DOHH2 (cell line): ENCODE measurements at regions not wholly inside any gene's neighbourhood (a gene's known extent, or its start where the extent isn't known, plus 50 kb on each side); places are given as distances from the start of the nearest gene placed in this dataset.

ENCODE experiments used
- H3F3A ChIP-seq: fragments of 200-600 bp; sonication (generic), shearing (Covaris generic); 2 replicates; pipeline ENCODE4 v1.6.0; 2016; ENCODE audit warnings: antibody characterized with exemption, mild to moderate bottlenecking; ENCODE audit not compliant: control insufficient read depth, insufficient read depth
- H3K27ac ChIP-seq: fragments of 200-600 bp; sonication (generic); 2 replicates; pipeline ENCODE4 v1.5.1; 2014; ENCODE audit warnings: low read depth, mild to moderate bottlenecking, low read length, moderate library complexity
- H3K27me3 ChIP-seq: fragments of 200-600 bp; sonication (generic); 2 replicates; pipeline ENCODE4 v1.6.1; 2014; ENCODE audit warnings: mild to moderate bottlenecking, low read length, mixed read lengths; ENCODE audit not compliant: control insufficient read depth
- H3K36me3 ChIP-seq: fragments of 200-600 bp; sonication (generic); 2 replicates; pipeline ENCODE4 v1.6.1; 2014; ENCODE audit warnings: mild to moderate bottlenecking, low read length, moderate library complexity, mixed read lengths; ENCODE audit not compliant: control insufficient read depth
- H3K4me1 ChIP-seq: fragments of 200-600 bp; sonication (generic); 2 replicates; pipeline ENCODE4 v1.6.1; 2014; ENCODE audit warnings: mild to moderate bottlenecking, low read length, mixed read lengths; ENCODE audit not compliant: control insufficient read depth
- H3K4me2 ChIP-seq: fragments of 200-600 bp; sonication (generic); 2 replicates; pipeline ENCODE4 v1.6.0; 2014; ENCODE audit warnings: mild to moderate bottlenecking, low read length, moderate library complexity
- H3K4me3 ChIP-seq: fragments of 200-600 bp; sonication (generic); 2 replicates; pipeline ENCODE4 v1.5.1; 2014; ENCODE audit warnings: mild to moderate bottlenecking, low read length, mixed read lengths
- H3K79me2 ChIP-seq: fragments of 200-600 bp; sonication (generic); 2 replicates; pipeline ENCODE4 v1.6.1; 2014; ENCODE audit warnings: mild to moderate bottlenecking, low read length, mixed read lengths; ENCODE audit not compliant: control insufficient read depth
- H3K9me2 ChIP-seq: fragments of 200-600 bp; sonication (generic); replicated peaks from 2 replicates; pipeline ENCODE4 v1.6.1; 2014; ENCODE audit warnings: mild to moderate bottlenecking, low read length, mixed read lengths; ENCODE audit not compliant: control insufficient read depth
- H3K9me3 ChIP-seq: fragments of 200-600 bp; sonication (generic); 2 replicates; pipeline ENCODE4 v1.6.1; 2014; ENCODE audit warnings: antibody characterized with exemption, low read length, mixed read lengths; ENCODE audit not compliant: control insufficient read depth, insufficient read depth
- H4K20me1 ChIP-seq: fragments of 200-600 bp; sonication (generic); 2 replicates; pipeline ENCODE4 v1.6.0; 2014; ENCODE audit warnings: low read depth, mild to moderate bottlenecking, antibody characterized with exemption, low read length, moderate library complexity; ENCODE audit not compliant: control insufficient read depth, insufficient read depth
- CTCF ChIP-seq: fragments of 200-600 bp; sonication (generic); IDR thresholded peaks from one replicate; pipeline ENCODE4 v1.5.1; 2014; ENCODE audit warnings: antibody characterized with exemption, mild to moderate bottlenecking, low read depth, low read length; ENCODE audit not compliant: poor library complexity, severe bottlenecking
- EZH2phosphoT487 ChIP-seq: fragments of 200-600 bp; sonication (generic); IDR thresholded peaks from 2 replicates; pipeline ENCODE4 v1.6.1; 2017; ENCODE audit warnings: borderline replicate concordance, mild to moderate bottlenecking, antibody characterized with exemption, low read length, moderate library complexity, mixed read lengths

- Histone ChIP-seq H3K4me1 (peaks cover 46% of the 10 kb centered on the region), H3K36me3 (no peaks in the 10 kb centered on the region), H3K4me2 (no peak overlapping the region), H3K27me3 (no peaks in the 10 kb centered on the region), H3K9me3 (no peaks in the 10 kb centered on the region), H3K27ac (no peak overlapping the region), H3F3A (no peaks in the 10 kb centered on the region), H4K20me1 (no peaks in the 10 kb centered on the region), H3K4me3 (no peak overlapping the region), H3K79me2 (no peaks in the 10 kb centered on the region), H3K9me2 (no peaks in the 10 kb centered on the region)
- TF ChIP-seq EZH2phosphoT487 (no peak), CTCF (no peak)
These were observed 356.3 kb upstream of the PROK2 start for GRCh38 chr3:72141264-72141663.

GRCh38 chr3:72139316-72139715 lies 354.4 kb upstream of the PROK2 start:
- Histone ChIP-seq H3K79me2 (no peaks in the 10 kb centered on the region), H3K9me3 (no peaks in the 10 kb centered on the region), H3K36me3 (no peaks in the 10 kb centered on the region), H3K27ac (no peak overlapping the region), H4K20me1 (no peaks in the 10 kb centered on the region), H3K4me3 (no peak overlapping the region), H3K4me1 (peaks cover 65% of the 10 kb centered on the region), H3K27me3 (no peaks in the 10 kb centered on the region), H3K9me2 (no peaks in the 10 kb centered on the region), H3K4me2 (no peak overlapping the region), H3F3A (no peaks in the 10 kb centered on the region)
- TF ChIP-seq CTCF = no peak
- TF ChIP-seq EZH2phosphoT487 = no peak

- TF ChIP-seq CTCF = no peak
- no peak for TF ChIP-seq EZH2phosphoT487
- H3F3A ChIP-seq = no peaks in the 10 kb centered on the region
- no peak overlapping the region for H3K4me3 ChIP-seq
- no peaks in the 10 kb centered on the region for H3K79me2 ChIP-seq
- no peak overlapping the region for H3K27ac ChIP-seq
- no peaks in the 10 kb centered on the region for H3K27me3 ChIP-seq
- no peaks in the 10 kb centered on the region for H3K36me3 ChIP-seq
- no peaks in the 10 kb centered on the region for H4K20me1 ChIP-seq
- H3K4me1 ChIP-seq = peaks cover 65% of the 10 kb centered on the region
- H3K9me3 ChIP-seq = no peaks in the 10 kb centered on the region
- H3K4me2 ChIP-seq = peak overlapping the region; percentile 38
- no peaks in the 10 kb centered on the region for H3K9me2 ChIP-seq
These were observed 353.2 kb upstream of the PROK2 start for GRCh38 chr3:72137865-72138861.
